Colonic mucosa (tissue), 4 donors: ENCODE measurements at regions not wholly inside any gene's neighbourhood (a gene's known extent, or its start where the extent isn't known, plus 50 kb on each side); places are given as distances from the start of the nearest gene placed in this dataset.

Experiments
- DNase-seq: peaks from one replicate; pipeline ENCODE4 v3.0.0-alpha.2; 2020
- H3K27ac ChIP-seq: fragments of 200-600 bp; one replicate; pipeline ENCODE4 v1.8.0; 2021
- H3K27me3 ChIP-seq: fragments of 200-600 bp; one replicate; pipeline ENCODE4 v1.8.0; 2021
- H3K36me3 ChIP-seq: fragments of 200-600 bp; one replicate; pipeline ENCODE4 v1.8.0; 2021
- H3K4me1 ChIP-seq: fragments of 200-600 bp; one replicate; pipeline ENCODE4 v1.8.0; 2021; ENCODE audit warnings: mild to moderate bottlenecking
- H3K4me3 ChIP-seq: fragments of 200-600 bp; one replicate; pipeline ENCODE4 v1.8.0; 2021
- H3K9ac ChIP-seq, 2 donors: one replicate each; pipeline ENCODE4 v1.7.0; 2013; ENCODE audit warnings: control low read depth in 2 of 2, low read depth in 2 of 2, low read length in 2 of 2
- H3K9me3 ChIP-seq: fragments of 200-600 bp; one replicate; pipeline ENCODE4 v1.8.0; 2021
- CTCF ChIP-seq: fragments of 200-600 bp; IDR thresholded peaks from one replicate; pipeline ENCODE4 v1.8.0; 2022; ENCODE audit warnings: antibody characterized with exemption, mild to moderate bottlenecking
- intact Hi-C: fragments of 100-400 bp; cut with DNase I; formaldehyde crosslinking; loops from one replicate; pipeline ENCODE4 v1.14.1; 2022
- donor health status: healthy.
- donor health status: DM: no; HTN: no; CAD: no.
- donor health status: DM: no; HTN: no; CAD: no.

GRCh38 chr1:20417581-20417980 is 68.4 kb downstream of the CAMK2N1 start:
- no peaks in the 10 kb centered on the region for H3K9me3 ChIP-seq
- H3K27me3 ChIP-seq = no peaks in the 10 kb centered on the region
- no peak for TF ChIP-seq CTCF

GRCh38 chr1:20416706-20417105 is 69.3 kb downstream of the CAMK2N1 start:
- TF ChIP-seq CTCF = no peak
- Histone ChIP-seq H3K4me3 (no peak overlapping the region), H3K9me3 (no peaks in the 10 kb centered on the region), H3K9ac (no peak overlapping the region), H3K27me3 (no peaks in the 10 kb centered on the region), H3K4me1 (no peaks in the 10 kb centered on the region), H3K27ac (no peak overlapping the region), H3K36me3 (no peaks in the 10 kb centered on the region)
- intact Hi-C loops = no loop called here
- DNase-seq = no peak

More at GRCh38 chr1:20417581-20417980, 68.4 kb downstream of the CAMK2N1 start:
- DNase-seq = no peak
- Histone ChIP-seq H3K36me3 (no peaks in the 10 kb centered on the region), H3K27ac (no peak overlapping the region), H3K4me3 (no peak overlapping the region), H3K9ac (no peak overlapping the region), H3K4me1 (no peaks in the 10 kb centered on the region)
- intact Hi-C loops = no loop called here

GRCh38 chr1:20413776-20414140 is 72.3 kb downstream of the CAMK2N1 start:
- no peak for TF ChIP-seq CTCF
- H3K9ac ChIP-seq = no peak overlapping the region
- H3K9me3 ChIP-seq = no peaks in the 10 kb centered on the region
- H3K27me3 ChIP-seq = no peaks in the 10 kb centered on the region
- H3K36me3 ChIP-seq = no peaks in the 10 kb centered on the region
- no peak for DNase-seq
- no peak overlapping the region for H3K27ac ChIP-seq
- H3K4me3 ChIP-seq = no peak overlapping the region
- no peaks in the 10 kb centered on the region for H3K4me1 ChIP-seq
- intact Hi-C loops = no loop called here

GRCh38 chr1:20413136-20413775 is 72.8 kb downstream of the CAMK2N1 start:
- H3K27ac ChIP-seq = no peak overlapping the region

GRCh38 chr1:20411196-20411980 is 74.6 kb downstream of the CAMK2N1 start:
- H3K9ac ChIP-seq = no peak overlapping the region
- no peaks in the 10 kb centered on the region for H3K36me3 ChIP-seq
- no peaks in the 10 kb centered on the region for H3K9me3 ChIP-seq
- H3K4me1 ChIP-seq = no peaks in the 10 kb centered on the region
- DNase-seq = no peak
- TF ChIP-seq CTCF = no peak
- no peaks in the 10 kb centered on the region for H3K27me3 ChIP-seq
- H3K4me3 ChIP-seq = no peak overlapping the region
- no peak overlapping the region for H3K27ac ChIP-seq
- intact Hi-C loops = no loop called here

More at GRCh38 chr1:20413136-20413775, 72.8 kb downstream of the CAMK2N1 start:
- no peak for TF ChIP-seq CTCF
- Histone ChIP-seq H3K36me3 (no peaks in the 10 kb centered on the region), H3K9ac (no peak overlapping the region), H3K27me3 (no peaks in the 10 kb centered on the region), H3K4me3 (no peak overlapping the region), H3K4me1 (no peaks in the 10 kb centered on the region), H3K9me3 (no peaks in the 10 kb centered on the region)
- intact Hi-C loops = no loop called here
- no peak for DNase-seq
